GOT3 (cell line): ENCODE measurements at regions not wholly inside any gene's neighbourhood (a gene's known extent, or its start where the extent isn't known, plus 50 kb on each side); places are given as distances from the start of the nearest gene placed in this dataset.
A peak's percentile ranks its signal among the peaks of the same experiment; 100 is the strongest.

Source experiments
- DNase-seq: peaks from one replicate; lab custom pipeline; 2025; ENCODE audit warnings: mixed read lengths; lab: John Stamatoyannopoulos, UW

DNA sequence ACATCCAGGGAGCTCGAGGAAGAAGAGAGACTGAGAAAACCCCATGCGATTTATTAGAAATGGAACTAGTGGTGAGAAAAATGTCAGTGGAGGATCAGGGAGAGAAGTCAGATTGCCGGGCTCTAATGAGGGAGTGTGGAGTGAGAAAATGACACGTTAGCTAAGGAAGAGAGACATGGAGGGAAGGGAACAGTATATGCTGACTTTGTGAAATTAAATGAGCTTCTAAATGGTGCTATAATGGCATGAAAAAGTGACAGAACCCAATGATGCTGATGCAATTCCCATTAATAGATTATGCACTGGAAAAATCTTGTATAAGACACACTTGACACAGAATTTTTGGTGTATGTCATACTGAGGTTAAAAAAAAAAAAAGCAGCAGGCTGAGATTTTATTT, 112.6 kb downstream of the HSPH1 start:
- DNase-seq: no peak

DNA sequence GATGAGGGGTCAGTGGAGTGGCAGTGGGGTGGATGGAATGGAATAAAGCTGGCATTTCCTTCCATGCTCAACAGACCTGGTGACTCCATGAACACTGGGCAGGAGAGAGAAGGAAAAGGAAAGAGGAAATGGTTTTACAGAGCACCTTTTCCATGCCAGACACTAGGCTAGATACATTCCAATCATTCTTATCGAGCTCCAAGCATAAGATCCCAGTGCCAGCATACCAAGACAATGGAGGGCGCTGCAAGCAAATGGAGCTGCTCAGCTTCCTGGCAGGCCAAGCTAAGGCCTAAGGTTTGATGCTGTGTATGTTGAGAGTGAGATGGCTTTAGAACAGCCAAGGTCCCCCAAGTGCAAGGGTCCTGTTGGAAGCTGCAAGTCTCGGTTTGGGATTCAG, 113.2 kb downstream of the HSPH1 start:
- no peak for DNase-seq

DNA sequence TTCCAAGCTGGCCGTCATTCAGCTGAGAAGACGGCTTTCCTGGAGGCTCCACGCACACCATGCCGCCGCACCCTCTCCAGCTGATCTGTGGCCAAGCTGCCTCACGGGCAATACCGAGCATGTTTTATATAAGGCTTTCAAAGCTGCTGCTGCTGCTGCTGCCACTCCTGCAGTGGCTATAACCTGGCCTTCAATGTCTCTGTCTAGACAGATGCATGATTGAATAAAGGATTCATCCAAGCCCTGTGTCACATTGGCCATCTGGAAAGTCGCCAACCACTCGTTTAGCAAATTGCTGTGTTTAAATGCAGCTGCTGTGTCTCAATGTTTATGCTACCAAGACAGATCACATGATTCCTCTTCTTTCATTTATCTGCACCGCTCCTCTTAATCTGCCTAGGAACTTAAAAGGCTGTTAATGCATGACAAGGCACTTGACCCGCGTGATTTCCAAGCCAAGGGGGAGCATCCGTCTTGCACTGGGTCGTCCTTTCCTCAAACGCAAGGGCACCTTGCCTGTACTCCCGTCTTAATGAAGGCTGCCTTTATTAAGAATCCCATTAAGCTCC, 114.3 kb downstream of the TEX26 start:
- DNase-seq: no peak

DNA sequence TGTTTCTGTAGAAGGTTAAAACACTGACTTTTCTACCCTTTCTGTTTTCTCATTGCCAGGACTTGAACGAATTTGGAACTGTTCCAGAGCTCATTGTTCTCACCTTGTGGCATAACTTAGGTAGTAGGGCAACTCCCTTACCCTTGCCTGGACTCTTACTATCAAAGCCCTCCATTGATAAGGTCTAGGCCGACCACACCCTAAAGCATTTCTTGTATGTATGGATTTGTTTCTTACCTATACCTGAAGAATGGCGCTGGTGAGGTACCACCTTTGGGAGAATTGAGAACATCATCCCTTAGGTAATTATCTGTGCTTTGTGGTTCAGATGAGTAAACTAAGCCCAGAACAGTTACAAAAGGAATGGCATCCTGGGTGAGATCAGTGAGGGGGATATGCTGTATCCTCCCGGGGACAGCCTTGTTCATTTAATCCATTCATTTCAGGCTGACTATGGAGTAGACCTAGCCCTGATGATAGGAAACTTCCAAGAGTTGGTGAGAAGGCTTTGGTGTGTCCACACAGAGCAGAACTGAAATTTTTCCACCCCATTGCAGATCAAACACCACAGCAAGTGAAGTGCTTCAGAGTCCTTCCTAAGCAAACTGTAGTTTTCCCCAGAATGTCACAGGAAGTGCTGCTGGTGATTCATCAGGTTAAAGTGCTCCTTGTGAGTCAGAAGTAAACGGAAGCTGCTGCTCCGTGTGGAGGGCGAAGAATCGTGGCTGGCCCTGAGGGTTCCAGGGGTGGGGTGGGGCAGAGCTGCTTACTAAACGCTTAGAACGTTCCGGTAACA, 113.0 kb downstream of the TEX26 start:
- peak; percentile 36 for DNase-seq

DNA sequence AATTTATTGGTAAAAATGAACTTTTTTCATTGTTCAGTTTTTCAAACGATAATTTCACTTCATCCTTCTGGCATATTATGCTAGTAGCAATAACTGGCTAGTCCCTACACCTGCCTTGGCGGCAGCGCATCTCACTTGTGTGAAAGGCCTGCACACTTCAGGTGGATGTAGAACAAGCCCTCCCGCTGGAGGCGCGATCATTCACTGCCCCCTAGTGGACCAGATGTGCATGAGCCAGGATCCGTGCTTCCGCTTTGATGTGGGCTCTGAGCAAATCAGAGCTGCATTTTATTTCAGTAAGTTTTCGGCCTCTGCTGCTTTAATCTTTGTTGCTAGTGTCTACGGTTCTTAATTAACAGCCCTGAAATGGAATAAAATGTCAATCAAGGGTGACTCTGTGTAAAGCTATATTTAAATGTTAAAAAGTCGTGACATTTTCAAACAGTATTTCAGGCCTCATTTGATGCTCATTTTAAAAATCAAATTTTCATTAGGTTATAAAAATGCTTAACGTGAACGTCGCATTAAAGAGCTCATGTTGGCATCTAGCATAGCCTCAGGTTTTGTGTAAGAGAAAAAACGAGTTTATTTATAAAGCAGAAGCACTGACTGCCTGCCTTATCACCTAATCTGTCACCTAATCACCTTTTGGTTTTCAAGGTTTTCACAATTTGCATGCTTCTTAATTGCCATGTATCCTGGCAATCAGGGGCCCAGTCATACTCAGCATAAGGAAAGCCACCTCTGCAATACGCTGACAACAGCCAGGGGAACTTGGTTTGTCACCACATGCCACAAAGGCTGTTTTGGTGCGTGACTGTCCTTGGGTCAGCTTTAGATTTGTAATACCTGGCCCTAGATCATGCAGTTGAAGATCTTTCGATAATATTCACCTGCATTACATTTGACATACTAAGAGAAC, 112.2 kb downstream of the TEX26 start:
- DNase-seq: peak; percentile 20

DNA sequence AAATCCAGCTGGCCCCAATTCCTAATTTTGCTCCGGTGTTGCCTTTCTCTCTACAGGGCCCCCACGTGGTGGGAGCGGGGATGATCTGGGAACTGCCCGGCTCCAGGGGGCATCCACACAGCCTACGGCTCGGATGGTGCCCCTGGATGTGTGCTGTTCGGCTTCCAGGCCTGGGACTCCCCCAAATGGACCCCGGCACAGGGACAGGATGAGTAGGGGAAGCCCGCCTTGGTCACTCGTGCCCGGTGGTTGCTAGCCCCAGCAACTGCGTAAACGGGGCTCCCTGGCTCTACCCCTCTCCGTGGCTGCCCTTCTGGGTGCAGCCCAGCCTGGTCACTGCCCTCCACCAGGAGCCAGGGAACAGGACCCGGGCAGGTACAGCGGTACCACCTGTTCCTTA, 111.5 kb downstream of the TEX26 start:
- DNase-seq: no peak

DNA sequence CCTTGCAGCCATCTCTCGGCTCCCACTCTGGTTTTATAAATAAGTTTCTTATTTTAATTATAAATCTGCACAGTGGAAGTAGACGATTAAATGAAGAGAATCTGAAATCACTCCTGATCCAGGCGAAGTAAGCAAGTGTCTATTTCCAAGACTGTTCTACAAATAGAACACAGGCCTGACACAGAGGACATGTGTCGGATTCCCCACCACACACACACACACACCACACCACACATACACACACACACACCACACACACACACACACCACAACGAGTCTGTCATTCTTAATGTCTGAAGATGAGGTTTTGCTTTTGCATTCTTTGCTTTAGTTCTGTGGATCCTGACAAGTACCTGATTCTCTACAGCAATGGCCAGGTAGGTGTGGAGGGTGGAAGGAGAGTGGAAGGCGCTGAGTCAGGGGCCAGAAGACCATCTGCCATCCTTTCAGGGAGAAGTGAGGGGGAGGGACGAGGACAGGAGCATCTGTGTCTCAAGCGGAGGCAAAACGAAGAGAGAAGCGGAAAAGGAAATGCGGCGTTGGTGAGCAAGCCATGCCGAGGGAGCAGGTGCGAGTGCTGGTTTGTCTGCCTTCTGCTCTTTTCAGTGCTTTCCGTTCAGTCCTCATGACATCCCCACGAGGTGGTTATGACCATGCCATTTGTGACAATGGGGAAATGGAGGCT, 110.2 kb downstream of the TEX26 start:
- DNase-seq: no peak

DNA sequence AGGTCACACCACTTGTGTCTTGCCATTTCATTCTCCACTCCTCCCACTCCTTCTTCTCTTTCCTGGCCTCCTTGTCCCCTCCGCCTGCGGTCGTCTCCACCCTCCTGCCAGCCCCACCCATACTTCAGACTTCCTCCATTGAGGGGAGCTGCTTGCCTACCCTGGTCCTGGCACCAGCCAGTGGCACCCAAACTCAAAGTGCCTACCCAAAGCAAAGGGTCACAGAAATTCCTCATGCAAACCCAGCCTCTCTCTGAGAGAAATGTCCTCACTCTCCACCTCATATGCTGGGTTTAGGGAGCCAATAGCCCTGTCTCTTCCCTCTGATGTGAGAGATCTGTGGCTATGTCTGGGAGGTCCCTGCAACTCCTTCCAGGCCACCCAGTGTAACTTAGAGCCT, 109.6 kb downstream of the TEX26 start:
- DNase-seq: no peak

DNA sequence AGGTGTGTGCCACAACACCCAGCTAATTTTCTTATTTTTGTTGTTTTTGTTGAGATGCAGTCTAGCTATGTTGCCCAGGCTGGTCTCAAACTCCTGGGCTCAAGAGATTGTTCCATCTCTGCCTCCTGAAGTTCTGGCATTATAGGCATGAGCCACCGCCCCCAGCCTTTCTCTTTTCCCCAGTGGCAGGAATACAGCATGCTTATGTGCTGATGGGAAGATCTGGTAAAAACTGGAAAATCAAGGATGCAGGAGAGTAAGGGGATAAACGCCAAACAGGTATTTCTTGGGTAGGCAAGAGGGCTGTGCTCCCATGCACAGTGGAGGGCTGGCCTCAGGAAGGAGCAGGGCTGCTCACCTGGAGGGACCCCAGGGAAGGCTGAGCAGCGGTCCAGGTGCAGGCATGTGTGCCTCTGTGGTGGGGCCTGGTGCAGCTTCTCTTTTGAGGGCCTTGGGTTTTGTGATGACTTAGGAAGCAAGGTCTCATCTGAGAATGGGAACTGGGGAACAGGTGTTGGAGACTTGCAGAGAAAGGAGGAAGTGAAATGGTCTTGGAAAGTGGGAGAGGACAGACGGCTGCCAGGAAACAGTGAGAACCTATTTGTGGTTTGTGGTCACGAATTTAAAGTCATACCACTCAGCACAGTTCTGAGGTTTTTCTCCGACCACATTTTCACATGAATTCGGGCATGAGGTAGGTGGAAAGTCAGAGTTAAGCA, 106.5 kb downstream of the TEX26 start:
- no peak for DNase-seq

DNA sequence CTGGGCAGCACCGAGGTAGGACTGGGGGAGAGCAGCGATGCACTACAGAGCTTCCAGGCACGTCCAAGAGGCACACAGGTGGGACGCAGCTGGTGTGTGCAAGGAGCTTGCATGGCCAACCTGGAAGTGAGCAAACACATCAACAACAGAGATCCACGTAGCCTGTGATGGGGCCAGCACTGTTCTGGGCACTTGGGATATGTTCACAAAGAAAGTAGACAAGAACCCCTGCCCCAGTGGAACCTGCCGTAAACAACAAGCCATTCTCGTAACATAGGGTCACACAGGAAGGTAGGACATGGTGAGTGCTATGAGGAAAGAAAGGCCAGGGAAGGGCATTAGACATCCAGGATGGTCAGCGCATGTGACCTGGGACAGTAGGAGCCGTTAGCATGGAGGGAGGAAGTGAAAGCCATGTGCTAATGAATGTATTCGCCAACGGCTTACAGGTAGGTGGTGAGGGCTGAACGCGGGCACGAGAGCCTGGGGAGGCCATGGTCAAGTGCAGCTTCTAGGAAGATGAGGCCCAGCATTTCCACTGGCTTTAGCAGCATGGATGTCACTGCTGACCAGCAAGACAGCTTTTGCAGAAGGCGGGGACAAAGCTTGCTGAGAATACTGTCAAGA, 105.5 kb downstream of the TEX26 start:
- no peak for DNase-seq

DNA sequence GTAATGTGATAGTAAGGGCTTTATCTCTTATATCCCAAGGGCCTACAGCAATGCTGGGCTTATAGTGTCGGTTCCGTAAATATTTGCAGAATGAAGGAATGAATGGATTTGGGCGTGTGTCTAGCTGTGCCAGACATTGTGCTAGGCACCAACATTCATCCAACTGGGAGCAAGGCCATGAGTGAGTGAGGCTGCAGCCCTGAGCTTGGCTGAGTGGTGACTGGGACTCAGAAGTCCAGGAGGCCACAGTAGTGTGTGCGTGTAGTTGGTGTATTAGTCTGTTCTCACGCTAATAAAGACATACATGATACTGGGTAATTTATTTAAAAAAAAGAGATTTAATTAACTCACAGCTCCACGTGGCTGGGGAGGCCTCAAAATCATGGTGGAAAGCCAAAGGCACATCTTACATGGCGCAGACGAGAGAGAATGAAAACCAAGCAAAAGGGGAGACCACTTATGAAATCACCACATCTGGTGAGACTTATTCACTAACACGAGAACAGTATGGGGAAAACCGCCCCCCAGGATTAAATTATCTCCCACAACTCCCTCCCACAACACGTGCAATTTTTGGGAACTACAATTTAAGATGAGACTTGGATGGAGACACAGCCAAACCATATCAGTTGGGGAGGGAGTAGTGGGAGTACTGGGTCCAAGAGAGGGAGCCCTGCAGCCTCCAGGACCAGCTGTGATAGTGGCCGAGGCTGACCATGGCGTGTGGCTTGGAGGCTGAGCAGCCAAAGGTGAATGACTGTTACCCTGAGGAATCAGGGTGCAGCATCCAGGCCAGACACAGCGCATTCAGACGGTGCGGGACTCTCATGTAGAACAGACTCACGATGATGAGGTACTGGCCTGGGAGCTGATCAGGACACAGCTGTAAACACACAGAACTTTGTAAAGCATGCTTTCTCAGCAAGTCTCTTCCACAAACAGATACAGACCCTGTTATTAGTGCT, 104.6 kb downstream of the TEX26 start:
- no peak for DNase-seq

DNA sequence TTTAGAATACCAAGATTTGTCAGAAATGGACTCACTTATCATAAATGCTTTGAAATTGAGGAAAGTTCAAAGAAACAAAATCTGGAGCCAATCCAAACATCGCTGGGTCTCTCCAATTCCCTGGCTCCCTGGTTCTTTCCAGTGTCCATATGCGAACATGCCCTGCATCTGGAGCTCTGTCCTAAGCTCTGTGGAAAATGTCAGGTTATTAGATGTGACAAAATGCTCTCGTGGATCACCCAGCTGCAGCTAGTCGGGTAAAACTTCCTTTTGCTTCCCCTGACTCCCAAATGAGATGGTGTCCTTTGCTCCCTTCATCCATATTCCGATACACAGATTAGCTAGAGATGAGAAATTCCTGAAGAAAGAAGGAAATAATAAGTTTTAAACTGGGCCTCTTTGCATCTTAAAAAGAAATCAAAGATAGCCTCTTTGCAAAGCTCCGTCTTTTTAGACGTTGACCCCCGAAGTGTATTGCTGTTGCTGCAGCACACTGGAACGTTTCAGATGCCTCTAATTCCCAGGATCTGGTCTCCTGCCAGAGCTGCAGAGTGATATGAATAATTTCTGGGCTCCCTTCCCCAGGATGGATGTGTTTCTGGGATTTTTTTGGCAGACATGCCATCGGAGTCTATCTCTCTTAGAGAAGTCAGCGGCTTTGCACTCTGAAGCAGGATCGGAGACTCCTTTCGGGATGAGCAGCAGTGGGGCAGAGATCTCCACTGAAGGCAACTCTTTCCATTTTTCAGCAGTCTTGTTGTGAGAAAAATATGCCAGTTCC, 102.9 kb downstream of the TEX26 start:
- no peak for DNase-seq

DNA sequence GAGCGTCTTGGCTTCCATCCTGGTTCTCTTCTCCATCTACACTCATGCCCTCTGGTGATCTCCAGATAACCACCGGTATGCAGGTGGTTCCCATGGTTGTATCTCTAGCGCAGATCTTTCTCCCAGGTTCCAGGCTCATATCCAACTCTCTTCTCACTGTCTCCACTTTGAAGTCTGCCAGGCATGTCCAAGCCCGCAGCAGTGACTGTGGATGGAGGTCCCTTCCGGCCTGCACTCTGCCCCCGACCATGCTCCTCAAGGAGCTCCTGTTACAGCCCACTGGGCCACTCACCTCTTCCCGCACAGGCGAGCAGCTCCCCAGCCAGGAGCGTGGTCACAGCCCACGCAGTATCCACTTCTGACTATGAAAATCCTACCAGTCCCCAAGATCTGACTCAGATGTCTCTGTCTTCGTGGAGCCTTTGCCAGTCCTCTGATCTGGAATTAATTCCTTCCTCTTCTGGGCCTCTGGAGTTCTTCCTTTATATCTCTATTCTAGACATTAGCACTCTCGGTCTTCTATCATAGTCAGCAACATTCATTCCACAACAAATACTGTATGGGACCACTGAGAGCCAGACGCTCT, 100.2 kb downstream of the TEX26 start:
- no peak for DNase-seq

DNA sequence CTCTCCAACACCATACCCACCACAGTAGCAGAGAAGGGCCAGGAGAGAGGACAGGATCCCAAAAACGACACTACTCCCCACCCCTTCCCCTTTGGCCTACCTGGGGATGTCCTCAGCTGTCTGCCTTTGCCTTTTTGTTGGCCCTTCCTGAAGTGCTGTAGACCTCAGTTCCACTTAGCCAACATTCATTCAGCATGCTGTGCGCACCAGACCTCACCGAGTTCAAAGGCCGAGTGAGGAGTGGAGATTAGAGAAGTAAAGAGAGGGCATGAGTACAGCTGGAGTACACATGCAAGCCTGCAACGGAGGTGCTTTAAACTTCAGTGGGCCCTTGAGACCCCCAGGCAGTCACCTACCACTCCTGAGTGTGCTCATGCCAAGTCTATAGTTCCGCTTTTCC, 99.0 kb downstream of the TEX26 start:
- DNase-seq: no peak

DNA sequence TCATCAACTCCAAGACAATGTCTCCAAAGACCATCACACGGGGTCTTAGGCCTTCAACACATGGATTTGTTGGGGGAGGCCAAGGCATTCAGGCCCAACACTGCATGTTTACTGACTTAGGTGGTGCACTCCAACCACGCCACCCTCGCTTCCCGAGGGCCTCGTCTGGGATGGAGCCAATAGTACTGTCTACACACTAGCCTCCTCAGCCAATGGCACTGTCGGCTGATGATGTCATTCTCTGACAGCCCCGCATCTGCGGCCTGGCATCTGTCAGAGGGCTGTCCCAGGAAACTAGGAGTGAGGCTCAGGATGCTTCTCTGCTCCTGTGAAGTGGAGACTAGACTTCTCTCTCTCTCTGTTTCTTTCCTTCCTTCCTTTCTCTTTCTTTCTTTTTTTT, 96.6 kb downstream of the TEX26 start:
- DNase-seq: no peak

DNA sequence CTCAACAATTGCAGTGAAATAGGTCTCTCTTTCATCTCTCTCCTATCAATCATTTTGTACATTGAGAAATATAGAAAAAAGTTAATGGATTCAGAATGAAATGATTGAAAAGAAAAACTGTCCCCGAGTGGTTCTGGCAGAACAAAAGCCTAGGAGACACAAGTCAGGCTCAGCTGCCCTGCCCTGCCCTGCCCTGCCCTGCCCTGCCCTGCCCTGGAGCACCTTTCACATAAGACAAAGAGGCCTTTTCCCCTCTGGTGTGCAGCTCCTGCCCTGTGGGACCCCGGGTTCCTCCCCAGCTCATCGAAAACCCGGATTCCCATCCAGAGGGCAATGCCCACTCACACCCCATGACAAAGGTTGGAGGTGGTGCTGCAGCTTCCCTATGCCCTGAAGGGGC, 94.7 kb downstream of the TEX26 start:
- no peak for DNase-seq
